Heart left ventricle (tissue), 13 donors: ENCODE measurements at regions not wholly inside any gene's neighbourhood (a gene's known extent, or its start where the extent isn't known, plus 50 kb on each side); places are given as distances from the start of the nearest gene placed in this dataset.

Source experiments
- POLR2A ChIP-seq, 2 donors: fragments of 450-650 bp; IDR thresholded peaks; one replicate each; pipeline ENCODE4 v1.6.1; 2017; ENCODE audit warnings: antibody characterized with exemption in 2 of 2, mild to moderate bottlenecking in 2 of 2, moderate library complexity in 2 of 2
- TF ChIP-seq, protein P1 (sequence below), 12 donors: fragments of 200-600 bp; sonication (generic) in 4 of 12; IDR thresholded peaks; one replicate each; pipeline versions ENCODE4 v1.5.0 to v1.8.0; 2018 to 2022; ENCODE audit warnings: antibody characterized with exemption in 12 of 12, mild to moderate bottlenecking in 5 of 12
- donor health status: ischemic (EF 13 %, LVEDD 7.1; RV severe dilation, severe dysfunction).
- donor health status: DM: no; HTN: yes; CAD: no.
- donor health status: DM: no; HTN: no; CAD: no.
- donor health status: ischemic (EF 25% LVEDD 6.9; RV normal size, moderate dysfunction).
- donor health status: ischemic (EF 25% LVEDD 5.7; RV mildly dilated, moderate dysfunction).
- donor health status: ischemic (EF 35%, LVEDD 5.7; RV mildly dilated, moderate dysfunction).
- donor health status: nonischemic (EF 11% LVEDD 7.7; RV severe dilation, severe dysfunction).
- donor health status: DM: yes; HTN: yes; CAD: no.
- donor health status: PGD.
- donor health status: ischemic (EF 29% LVEDD 5.4; RV normal size, mild dysfunction).
- donor health status: nonischemic (EF 23%, LVEDD 6.1; RV moderate dilation, normal function).

DNA sequence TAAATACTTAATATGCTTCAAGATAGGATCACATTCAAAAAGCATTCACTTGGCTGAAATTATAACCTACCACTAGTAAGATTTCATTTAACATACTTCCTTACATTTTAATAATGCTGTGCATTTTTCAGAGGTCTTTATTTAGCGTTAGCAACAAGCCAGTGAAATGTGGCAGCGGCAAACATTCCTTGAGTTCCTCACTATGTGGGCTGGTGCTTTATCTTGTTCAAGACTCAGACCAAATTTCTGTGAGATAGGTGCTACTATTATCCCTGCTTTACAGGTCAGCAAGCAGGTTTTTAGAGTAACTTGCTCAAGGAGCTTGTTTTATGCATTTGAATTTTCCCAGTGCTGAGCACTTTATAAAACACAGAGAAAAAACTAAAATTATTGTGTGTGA, 132.7 kb downstream of the PLPPR4 start:
- TF ChIP-seq, protein P1, sequence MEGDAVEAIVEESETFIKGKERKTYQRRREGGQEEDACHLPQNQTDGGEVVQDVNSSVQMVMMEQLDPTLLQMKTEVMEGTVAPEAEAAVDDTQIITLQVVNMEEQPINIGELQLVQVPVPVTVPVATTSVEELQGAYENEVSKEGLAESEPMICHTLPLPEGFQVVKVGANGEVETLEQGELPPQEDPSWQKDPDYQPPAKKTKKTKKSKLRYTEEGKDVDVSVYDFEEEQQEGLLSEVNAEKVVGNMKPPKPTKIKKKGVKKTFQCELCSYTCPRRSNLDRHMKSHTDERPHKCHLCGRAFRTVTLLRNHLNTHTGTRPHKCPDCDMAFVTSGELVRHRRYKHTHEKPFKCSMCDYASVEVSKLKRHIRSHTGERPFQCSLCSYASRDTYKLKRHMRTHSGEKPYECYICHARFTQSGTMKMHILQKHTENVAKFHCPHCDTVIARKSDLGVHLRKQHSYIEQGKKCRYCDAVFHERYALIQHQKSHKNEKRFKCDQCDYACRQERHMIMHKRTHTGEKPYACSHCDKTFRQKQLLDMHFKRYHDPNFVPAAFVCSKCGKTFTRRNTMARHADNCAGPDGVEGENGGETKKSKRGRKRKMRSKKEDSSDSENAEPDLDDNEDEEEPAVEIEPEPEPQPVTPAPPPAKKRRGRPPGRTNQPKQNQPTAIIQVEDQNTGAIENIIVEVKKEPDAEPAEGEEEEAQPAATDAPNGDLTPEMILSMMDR (IDR thresholded peaks at IDR 0.05), result no peak
- no peak for TF ChIP-seq POLR2A (IDR thresholded peaks at IDR 0.05)
